ENCODE measurements at regions not wholly inside any gene's neighbourhood (a gene's known extent, or its start where the extent isn't known, plus 50 kb on each side); places are given as distances from the start of the nearest gene placed in this dataset.
"Not testable (repeated sequence)": the region's sequence is repeated elsewhere in the genome, so short reads cannot be mapped to it uniquely, and the experiment has no call there.

GRCh38 chr10:84902553-84902952 lies 574.2 kb downstream of the CCSER2 start:
- ChIA-PET CTCF (no interaction called here), POLR2A (no interaction called here)

- ChIA-PET CTCF (no interaction called here), POLR2A (no interaction called here)
Observed at GRCh38 chr10:84903320-84903719, 574.9 kb downstream of the CCSER2 start.

- ChIA-PET CTCF (no interaction called here), POLR2A (no interaction called here)
Observed at GRCh38 chr10:84907461-84908009, 579.1 kb downstream of the CCSER2 start.

- ChIA-PET CTCF (no interaction called here), POLR2A (no interaction called here)
Observed at GRCh38 chr10:84908491-84908890, 580.1 kb downstream of the CCSER2 start.

GRCh38 chr10:84921701-84922100 lies 593.3 kb downstream of the CCSER2 start:
- POLR2A ChIA-PET = no interaction called here
- CTCF ChIA-PET = no interaction called here

- ChIA-PET POLR2A (no interaction called here), CTCF (no interaction called here)
Observed at GRCh38 chr10:84924131-84924530, 595.7 kb downstream of the CCSER2 start.

GRCh38 chr10:84925495-84925894 lies 597.1 kb downstream of the CCSER2 start:
- ChIA-PET CTCF (no interaction called here), POLR2A (no interaction called here)

GRCh38 chr10:84933402-84933801 lies 605.0 kb downstream of the CCSER2 start:
- ChIA-PET CTCF (no interaction called here), POLR2A (no interaction called here)

GRCh38 chr10:84935772-84936171 lies 607.4 kb downstream of the CCSER2 start:
- CTCF ChIA-PET = no interaction called here
- POLR2A ChIA-PET = no interaction called here

GRCh38 chr10:84938117-84938905 lies 609.9 kb downstream of the CCSER2 start:
- ChIA-PET CTCF (no interaction called here), POLR2A (no interaction called here)

- ChIA-PET POLR2A (no interaction called here), CTCF (no interaction called here)
Observed at GRCh38 chr10:84943541-84943940, 615.2 kb downstream of the CCSER2 start.

- ChIA-PET POLR2A (no interaction called here), CTCF (no interaction called here)
Observed at GRCh38 chr10:84944187-84944586, 615.8 kb downstream of the CCSER2 start.

GRCh38 chr10:84945791-84946190 lies 617.4 kb downstream of the CCSER2 start:
- POLR2A ChIA-PET = no interaction called here
- CTCF ChIA-PET = no interaction called here

- POLR2A ChIA-PET = no interaction called here
- CTCF ChIA-PET = no interaction called here
Observed at GRCh38 chr10:84946904-84947303, 618.5 kb downstream of the CCSER2 start.

GRCh38 chr10:84948644-84949043 lies 620.3 kb downstream of the CCSER2 start:
- ChIA-PET POLR2A (no interaction called here), CTCF (no interaction called here)

- POLR2A ChIA-PET = no interaction called here
- CTCF ChIA-PET = no interaction called here
Observed at GRCh38 chr10:84951616-84952015, 623.2 kb downstream of the CCSER2 start.

GRCh38 chr10:84957427-84957826 lies 629.0 kb downstream of the CCSER2 start:
- ChIA-PET CTCF (no interaction called here), POLR2A (no interaction called here)

- CTCF ChIA-PET = no interaction called here
- POLR2A ChIA-PET = no interaction called here
Observed at GRCh38 chr10:84965468-84965867, 637.1 kb downstream of the CCSER2 start.

- CTCF ChIA-PET = no interaction called here
- POLR2A ChIA-PET = no interaction called here
Observed at GRCh38 chr10:84966708-84967441, 638.5 kb downstream of the CCSER2 start.

GRCh38 chr10:84969297-84969696 lies 640.9 kb downstream of the CCSER2 start:
- POLR2A ChIA-PET, CTCF ChIA-PET: not testable (repeated sequence)

GRCh38 chr10:84987039-84987438 lies 658.6 kb downstream of the CCSER2 start:
- ChIA-PET CTCF (no interaction called here), POLR2A (no interaction called here)

GRCh38 chr10:84988011-84988410 lies 659.6 kb downstream of the CCSER2 start:
- CTCF ChIA-PET = no interaction called here
- POLR2A ChIA-PET = no interaction called here
